Nephron (organoid): ENCODE measurements at regions not wholly inside any gene's neighbourhood (a gene's known extent, or its start where the extent isn't known, plus 50 kb on each side); places are given as distances from the start of the nearest gene placed in this dataset.

ENCODE experiments used
- H3K27ac Mint-ChIP-seq, 3 experiments: 2 replicates each; pipeline ENCODE4 v1.8.0; 2020; ENCODE audit warnings: mixed read lengths in 3 of 3, mild to moderate bottlenecking in 2 of 3, moderate library complexity in 1 of 3
- H3K27me3 Mint-ChIP-seq: 2 replicates; pipeline ENCODE4 v1.8.0; 2021; ENCODE audit warnings: low read depth, mild to moderate bottlenecking, moderate library complexity, mixed read lengths
- H3K36me3 Mint-ChIP-seq: 2 replicates; pipeline ENCODE4 v1.8.0; 2020; ENCODE audit warnings: low read depth, mixed read lengths
- H3K4me1 Mint-ChIP-seq: 2 replicates; pipeline ENCODE4 v1.8.0; 2020; ENCODE audit warnings: mixed read lengths
- H3K4me3 Mint-ChIP-seq, 3 experiments: 2 replicates each; pipeline ENCODE4 v1.8.0; 2020; ENCODE audit warnings: mild to moderate bottlenecking in 3 of 3, mixed read lengths in 3 of 3, moderate library complexity in 2 of 3
- H3K9me3 Mint-ChIP-seq: 2 replicates; pipeline ENCODE4 v1.8.0; 2020; ENCODE audit warnings: mixed read lengths
- TF ChIP-seq, protein P1 (sequence below), 3 experiments: fragments of 200-600 bp; sonication (generic); IDR thresholded peaks; one replicate each; pipeline ENCODE4 v1.5.0; 2021; ENCODE audit warnings: antibody characterized with exemption in 3 of 3; ENCODE audit not compliant: unreplicated experiment in 3 of 3

- Mint-ChIP-seq H3K36me3 (no peaks in the 10 kb centered on the region), H3K9me3 (no peaks in the 10 kb centered on the region), H3K4me3 (no peak overlapping the region), H3K4me1 (peaks cover 14% of the 10 kb centered on the region), H3K27ac (no peak overlapping the region), H3K27me3 (no peaks in the 10 kb centered on the region)
- TF ChIP-seq, protein P1, sequence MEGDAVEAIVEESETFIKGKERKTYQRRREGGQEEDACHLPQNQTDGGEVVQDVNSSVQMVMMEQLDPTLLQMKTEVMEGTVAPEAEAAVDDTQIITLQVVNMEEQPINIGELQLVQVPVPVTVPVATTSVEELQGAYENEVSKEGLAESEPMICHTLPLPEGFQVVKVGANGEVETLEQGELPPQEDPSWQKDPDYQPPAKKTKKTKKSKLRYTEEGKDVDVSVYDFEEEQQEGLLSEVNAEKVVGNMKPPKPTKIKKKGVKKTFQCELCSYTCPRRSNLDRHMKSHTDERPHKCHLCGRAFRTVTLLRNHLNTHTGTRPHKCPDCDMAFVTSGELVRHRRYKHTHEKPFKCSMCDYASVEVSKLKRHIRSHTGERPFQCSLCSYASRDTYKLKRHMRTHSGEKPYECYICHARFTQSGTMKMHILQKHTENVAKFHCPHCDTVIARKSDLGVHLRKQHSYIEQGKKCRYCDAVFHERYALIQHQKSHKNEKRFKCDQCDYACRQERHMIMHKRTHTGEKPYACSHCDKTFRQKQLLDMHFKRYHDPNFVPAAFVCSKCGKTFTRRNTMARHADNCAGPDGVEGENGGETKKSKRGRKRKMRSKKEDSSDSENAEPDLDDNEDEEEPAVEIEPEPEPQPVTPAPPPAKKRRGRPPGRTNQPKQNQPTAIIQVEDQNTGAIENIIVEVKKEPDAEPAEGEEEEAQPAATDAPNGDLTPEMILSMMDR (IDR thresholded peaks at IDR 0.05; ENCODE audit: unreplicated experiment in 3 of 3) = no peak
These were observed 54.6 kb upstream of the PARM1 start for GRCh38 chr4:74878323-74878722.

- TF ChIP-seq, protein P1 (IDR thresholded peaks at IDR 0.05; ENCODE audit: unreplicated experiment in 3 of 3) = no peak
- H3K27me3 Mint-ChIP-seq = no peaks in the 10 kb centered on the region
- H3K4me1 Mint-ChIP-seq = peaks cover 26% of the 10 kb centered on the region
- no peak overlapping the region for H3K27ac Mint-ChIP-seq
- H3K36me3 Mint-ChIP-seq = no peaks in the 10 kb centered on the region
- H3K4me3 Mint-ChIP-seq = no peak overlapping the region
- no peaks in the 10 kb centered on the region for H3K9me3 Mint-ChIP-seq
These were observed 57.5 kb upstream of the PARM1 start for GRCh38 chr4:74875451-74875850.

- peak overlapping the region in 1 of 3 experiments; percentile 29 for H3K27ac Mint-ChIP-seq
- TF ChIP-seq, protein P1 (IDR thresholded peaks at IDR 0.05; ENCODE audit: unreplicated experiment in 3 of 3) = peak; percentile 86 to 97 (median 94)
- no peaks in the 10 kb centered on the region for H3K27me3 Mint-ChIP-seq
- peaks cover 28% of the 10 kb centered on the region for H3K4me1 Mint-ChIP-seq
- H3K36me3 Mint-ChIP-seq = no peaks in the 10 kb centered on the region
- no peak overlapping the region for H3K4me3 Mint-ChIP-seq
- H3K9me3 Mint-ChIP-seq = no peaks in the 10 kb centered on the region
These were observed 58.1 kb upstream of the PARM1 start for GRCh38 chr4:74874753-74875367.

GRCh38 chr4:74873545-74874301 lies 59.2 kb upstream of the PARM1 start:
- no peaks in the 10 kb centered on the region for H3K27me3 Mint-ChIP-seq
- H3K27ac Mint-ChIP-seq = peak overlapping the region; percentile 47 to 75 (median 68)
- H3K36me3 Mint-ChIP-seq = no peaks in the 10 kb centered on the region
- no peak overlapping the region for H3K4me3 Mint-ChIP-seq
- TF ChIP-seq, protein P1 (IDR thresholded peaks at IDR 0.05; ENCODE audit: unreplicated experiment in 3 of 3) = no peak
- H3K9me3 Mint-ChIP-seq = no peaks in the 10 kb centered on the region
- H3K4me1 Mint-ChIP-seq = peaks cover 29% of the 10 kb centered on the region

DNA sequence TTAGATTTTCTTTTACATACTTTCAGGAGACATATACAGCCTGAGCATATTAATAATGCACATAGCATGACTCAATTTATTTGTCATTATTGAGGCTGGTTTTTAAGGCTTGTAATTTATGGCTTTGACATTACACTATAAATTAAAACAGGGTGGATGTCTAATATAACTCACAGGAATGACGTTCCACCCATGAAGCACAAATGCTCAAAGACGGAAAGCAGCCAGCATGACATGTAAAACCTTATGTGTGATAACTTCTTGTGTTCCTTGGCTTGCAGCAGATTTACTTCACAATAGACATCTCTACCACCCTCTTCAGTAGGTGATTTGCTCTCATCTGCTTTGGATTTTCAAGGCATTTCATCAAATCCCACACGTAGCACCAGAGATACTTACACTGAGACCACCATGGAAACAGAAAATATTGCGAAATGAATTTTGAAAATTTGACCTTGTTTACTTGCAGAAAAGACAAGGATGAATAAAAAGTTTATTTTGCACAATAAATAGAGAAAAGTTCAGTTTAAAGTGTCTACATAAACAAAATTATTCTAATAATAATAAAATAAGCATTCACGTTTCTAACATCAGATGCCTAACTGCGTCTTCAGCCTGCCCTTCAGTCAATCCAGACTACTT lies 64.7 kb upstream of the BTC start:
- Mint-ChIP-seq H3K4me1 (no peaks in the 10 kb centered on the region), H3K36me3 (no peaks in the 10 kb centered on the region), H3K27ac (no peak overlapping the region), H3K4me3 (no peak overlapping the region), H3K9me3 (peaks cover 16% of the 10 kb centered on the region), H3K27me3 (no peaks in the 10 kb centered on the region)
- TF ChIP-seq, protein P1 (IDR thresholded peaks at IDR 0.05; ENCODE audit: unreplicated experiment in 3 of 3) = no peak
